ENCODE measurements at regions not wholly inside any gene's neighbourhood (a gene's known extent, or its start where the extent isn't known, plus 50 kb on each side); places are given as distances from the start of the nearest gene placed in this dataset.

GRCh38 chr3:102068327-102068726 lies 219.0 kb downstream of the NFKBIZ start:
- H3K4me3 ChIP-seq (replicated peaks; ENCODE audit: insufficient read depth, low read length) = no peak overlapping the region
- H3K27me3 ChIP-seq (ENCODE audit: insufficient read depth, poor library complexity, severe bottlenecking) = no peaks in the 10 kb centered on the region
- TF ChIP-seq SPI1 (IDR thresholded peaks at IDR 0.05; ENCODE audit: borderline replicate concordance, low read depth) (no peak), POLR2AphosphoS5 (IDR thresholded peaks at IDR 0.05; ENCODE audit: low read depth) (no peak), REST (IDR thresholded peaks at IDR 0.05; ENCODE audit: insufficient replicate concordance, low read depth) (no peak), CTCF (IDR thresholded peaks at IDR 0.05; ENCODE audit: insufficient read depth, low read length) (no peak), GABPA (IDR thresholded peaks at IDR 0.05; ENCODE audit: low read depth) (no peak)
- no peak for DNase-seq (ENCODE audit: low read depth in 1 of 2, low spot score in 1 of 2)
- no peak overlapping the region for H3K27ac ChIP-seq (replicated peaks)

GRCh38 chr3:102068736-102069135 lies 219.4 kb downstream of the NFKBIZ start:
- H3K4me3 ChIP-seq (replicated peaks; ENCODE audit: insufficient read depth, low read length) = no peak overlapping the region
- no peak overlapping the region for H3K27ac ChIP-seq (replicated peaks)
- TF ChIP-seq CTCF (IDR thresholded peaks at IDR 0.05; ENCODE audit: insufficient read depth, low read length) = no peak
- no peak for TF ChIP-seq REST (IDR thresholded peaks at IDR 0.05; ENCODE audit: insufficient replicate concordance, low read depth)
- no peak for TF ChIP-seq SPI1 (IDR thresholded peaks at IDR 0.05; ENCODE audit: borderline replicate concordance, low read depth)
- TF ChIP-seq POLR2AphosphoS5 (IDR thresholded peaks at IDR 0.05; ENCODE audit: low read depth) = no peak
- TF ChIP-seq GABPA (IDR thresholded peaks at IDR 0.05; ENCODE audit: low read depth) = no peak
- H3K27me3 ChIP-seq (ENCODE audit: insufficient read depth, poor library complexity, severe bottlenecking) = no peaks in the 10 kb centered on the region
- no peak for DNase-seq (ENCODE audit: low read depth in 1 of 2, low spot score in 1 of 2)

GRCh38 chr3:102069211-102069662 lies 219.9 kb downstream of the NFKBIZ start:
- DNase-seq (ENCODE audit: low read depth in 1 of 2, low spot score in 1 of 2) = no peak
- TF ChIP-seq POLR2AphosphoS5 (IDR thresholded peaks at IDR 0.05; ENCODE audit: low read depth) (no peak), REST (IDR thresholded peaks at IDR 0.05; ENCODE audit: insufficient replicate concordance, low read depth) (no peak), SPI1 (IDR thresholded peaks at IDR 0.05; ENCODE audit: borderline replicate concordance, low read depth) (no peak), GABPA (IDR thresholded peaks at IDR 0.05; ENCODE audit: low read depth) (no peak), CTCF (IDR thresholded peaks at IDR 0.05; ENCODE audit: insufficient read depth, low read length) (no peak)
- no peaks in the 10 kb centered on the region for H3K27me3 ChIP-seq (ENCODE audit: insufficient read depth, poor library complexity, severe bottlenecking)
- no peak overlapping the region for H3K4me3 ChIP-seq (replicated peaks; ENCODE audit: insufficient read depth, low read length)
- no peak overlapping the region for H3K27ac ChIP-seq (replicated peaks)

Data from HL-60 (cell line).